ENCODE measurements at regions not wholly inside any gene's neighbourhood (a gene's known extent, or its start where the extent isn't known, plus 50 kb on each side); places are given as distances from the start of the nearest gene placed in this dataset.
A peak's percentile ranks its signal among the peaks of the same experiment; 100 is the strongest.

GRCh38 chr6:112744827-112745226 lies 397.7 kb downstream of the RFPL4B start:
- no peak for FAIRE-seq

- FAIRE-seq: no peak
Measured at GRCh38 chr6:112745765-112746164, 398.6 kb downstream of the RFPL4B start.

GRCh38 chr6:112749673-112750072 lies 402.5 kb downstream of the RFPL4B start:
- FAIRE-seq: no peak

GRCh38 chr6:112752305-112752704 lies 405.2 kb downstream of the RFPL4B start:
- FAIRE-seq: no peak

- FAIRE-seq: no peak
Measured at GRCh38 chr6:112752791-112753190, 405.7 kb downstream of the RFPL4B start.

GRCh38 chr6:112760831-112761230 lies 413.7 kb downstream of the RFPL4B start:
- no peak for FAIRE-seq

GRCh38 chr6:112761740-112762139 lies 414.6 kb downstream of the RFPL4B start:
- FAIRE-seq: no peak

GRCh38 chr6:112764377-112764776 lies 417.2 kb downstream of the RFPL4B start:
- FAIRE-seq: no peak

GRCh38 chr6:112770308-112770707 lies 423.2 kb downstream of the RFPL4B start:
- no peak for FAIRE-seq

GRCh38 chr6:112773187-112773586 lies 426.1 kb downstream of the RFPL4B start:
- FAIRE-seq: no peak

GRCh38 chr6:112774319-112774718 lies 427.2 kb downstream of the RFPL4B start:
- no peak for FAIRE-seq

GRCh38 chr6:112780498-112781096 lies 433.5 kb downstream of the RFPL4B start:
- peak; percentile 93 for FAIRE-seq

- FAIRE-seq: no peak
Measured at GRCh38 chr6:112781241-112781640, 434.1 kb downstream of the RFPL4B start.

GRCh38 chr6:112785408-112785807 lies 438.3 kb downstream of the RFPL4B start:
- peak; percentile 70 for FAIRE-seq

- FAIRE-seq: peak; percentile 3
Measured at GRCh38 chr6:112786801-112787200, 439.7 kb downstream of the RFPL4B start.

- FAIRE-seq: no peak
Measured at GRCh38 chr6:112787371-112787770, 440.2 kb downstream of the RFPL4B start.

- no peak for FAIRE-seq
Measured at GRCh38 chr6:112795316-112795715, 448.2 kb downstream of the RFPL4B start.

GRCh38 chr6:112796712-112797111 lies 449.6 kb downstream of the RFPL4B start:
- FAIRE-seq: no peak

GRCh38 chr6:112799889-112800288 lies 452.8 kb downstream of the RFPL4B start:
- FAIRE-seq: no peak

- no peak for FAIRE-seq
Measured at GRCh38 chr6:112800439-112800838, 453.3 kb downstream of the RFPL4B start.

- FAIRE-seq: no peak
Measured at GRCh38 chr6:112800916-112801315, 453.8 kb downstream of the RFPL4B start.

GRCh38 chr6:112801468-112802080 lies 454.4 kb downstream of the RFPL4B start:
- FAIRE-seq: no peak

GRCh38 chr6:112802144-112802543 lies 455.0 kb downstream of the RFPL4B start:
- no peak for FAIRE-seq

- no peak for FAIRE-seq
Measured at GRCh38 chr6:112804638-112805330, 457.7 kb downstream of the RFPL4B start.

Measured in G401.6 (cell line).